Body of pancreas (tissue), 4 donors: ENCODE measurements at regions not wholly inside any gene's neighbourhood (a gene's known extent, or its start where the extent isn't known, plus 50 kb on each side); places are given as distances from the start of the nearest gene placed in this dataset.

Experiments
- ATAC-seq: fragments of 150-250 bp; one replicate; pipeline ENCODE4 v1.9.1; 2016
- DNase-seq, 4 donors: peaks; one replicate each; pipeline ENCODE4 v3.0.0-alpha.2; 2019
- H3K27ac ChIP-seq, 4 donors: fragments of 200-600 bp; sonication (generic); 1 replicate in 3 of 4; 2 replicates in 1 of 4; pipeline versions ENCODE4 v1.5.1 to v1.6.1; 2016 to 2019; ENCODE audit warnings: mild to moderate bottlenecking in 1 of 4, mixed read lengths in 1 of 4, moderate library complexity in 1 of 4
- H3K27me3 ChIP-seq, 2 donors: fragments of 200-600 bp; sonication (generic); one replicate each; pipeline ENCODE4 v1.6.0; 2016; ENCODE audit warnings: mild to moderate bottlenecking in 1 of 2
- H3K36me3 ChIP-seq, 2 donors: fragments of 200-600 bp; sonication (generic); replicated peaks in 1 of 2; 2 replicates each; pipeline ENCODE4 v1.5.1; 2016; ENCODE audit warnings: low read depth in 2 of 2; ENCODE audit not compliant: insufficient read depth in 1 of 2
- H3K4me1 ChIP-seq: fragments of 200-600 bp; sonication (generic); one replicate; pipeline ENCODE4 v1.6.0; 2016
- H3K4me3 ChIP-seq, 2 donors: fragments of 200-600 bp; sonication (generic); 1 replicate in 1 of 2; 2 replicates in 1 of 2; pipeline ENCODE4 v1.5.1; 2016 to 2019
- H3K9me3 ChIP-seq, 3 donors: fragments of 200-600 bp; sonication (generic); 1 replicate in 2 of 3; 2 replicates in 1 of 3; pipeline ENCODE4 v1.5.1; 2016
- CTCF ChIP-seq, 7 experiments: fragments of 450-650 bp in 4 of 7; fragments of 200-600 bp in 3 of 7; sonication (generic) in 3 of 7; IDR thresholded peaks; one replicate each; pipeline ENCODE4 v1.5.1; 2016 to 2019; ENCODE audit warnings: antibody characterized with exemption in 7 of 7
- POLR2A ChIP-seq, 3 donors: fragments of 450-650 bp; IDR thresholded peaks; one replicate each; pipeline ENCODE4 v1.6.1; 2016; ENCODE audit warnings: antibody characterized with exemption in 3 of 3, mild to moderate bottlenecking in 2 of 3
- WGBS, 2 donors: methylation state at CpG; one replicate each; pipeline ENCODE4 v1.1.5; 2017; 5-methylcytosine and 5-hydroxymethylcytosine counted together
- intact Hi-C: fragments of 100-400 bp; cut with DNase I; formaldehyde crosslinking; loops from one replicate; pipeline ENCODE4 v1.15.1; 2023

DNA sequence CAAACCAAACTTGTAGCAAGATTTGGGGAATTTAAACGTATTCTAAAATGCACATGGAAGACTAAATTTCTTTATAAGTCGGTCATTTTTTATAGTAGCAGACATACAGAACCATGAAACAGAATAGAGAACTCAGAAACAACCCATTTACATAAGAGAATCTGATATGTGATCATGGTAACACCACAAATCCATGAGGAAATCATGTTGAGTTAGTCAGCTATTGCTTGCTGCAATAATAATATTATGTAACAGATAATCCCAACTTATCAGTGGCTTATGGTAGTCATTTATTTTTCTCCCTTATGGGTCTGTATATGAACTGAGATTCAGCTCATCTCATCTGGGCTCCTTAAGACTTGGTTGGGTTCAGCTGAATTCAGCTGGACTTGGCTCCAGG lies 103.4 kb upstream of the SERTAD2 start:
- DNase-seq (no peak), ATAC-seq (no peak)
- no peaks in the 10 kb centered on the region for H3K9me3 ChIP-seq
- 72 to 81% methylated on average over 2 of the region's 2 CpGs for WGBS, 2 donors
- H3K4me3 ChIP-seq = no peak overlapping the region
- no peak for TF ChIP-seq CTCF (IDR thresholded peaks at IDR 0.05)
- no peak for TF ChIP-seq POLR2A (IDR thresholded peaks at IDR 0.05)
- no peaks in the 10 kb centered on the region for H3K36me3 ChIP-seq
- no peaks in the 10 kb centered on the region for H3K27me3 ChIP-seq
- H3K27ac ChIP-seq = no peak overlapping the region
- intact Hi-C loops = loop anchor here (10.0 kb wide), 1 partner anchor 102 kb away; the partner anchor contains the start of gene SERTAD2
- peaks cover 2% of the 10 kb centered on the region for H3K4me1 ChIP-seq

- Histone ChIP-seq H3K36me3 (no peaks in the 10 kb centered on the region), H3K4me1 (no peaks in the 10 kb centered on the region), H3K27me3 (no peaks in the 10 kb centered on the region), H3K9me3 (no peaks in the 10 kb centered on the region), H3K4me3 (no peak overlapping the region), H3K27ac (no peak overlapping the region)
- TF ChIP-seq CTCF (IDR thresholded peaks at IDR 0.05) = no peak
- TF ChIP-seq POLR2A (IDR thresholded peaks at IDR 0.05) = no peak
- intact Hi-C loops = no loop called here
- no peak for DNase-seq
- no peak for ATAC-seq
- WGBS, 2 donors = 93 to 96% methylated on average over 5 of the region's 5 CpGs
Measured at GRCh38 chr2:64760128-64760527, 106.4 kb upstream of the SERTAD2 start.

- DNase-seq (no peak), ATAC-seq (no peak)
- Histone ChIP-seq H3K36me3 (no peaks in the 10 kb centered on the region), H3K4me3 (no peak overlapping the region), H3K9me3 (no peaks in the 10 kb centered on the region), H3K27ac (no peak overlapping the region), H3K27me3 (no peaks in the 10 kb centered on the region), H3K4me1 (no peaks in the 10 kb centered on the region)
- WGBS, 2 donors = 70 to 89% methylated on average over 4 of the region's 4 CpGs
- no peak for TF ChIP-seq POLR2A (IDR thresholded peaks at IDR 0.05)
- intact Hi-C loops = no loop called here
Measured at GRCh38 chr2:64762301-64762997, 108.7 kb upstream of the SERTAD2 start.

- H3K27me3 ChIP-seq = no peaks in the 10 kb centered on the region
- ATAC-seq = no peak
- 43 to 51% methylated on average over 1 of the region's 1 CpG for whole genome bisulfite sequencing, 2 donors
- no peaks in the 10 kb centered on the region for H3K9me3 ChIP-seq
- DNase-seq = no peak
- peaks cover under 1% of the 10 kb centered on the region for H3K4me1 ChIP-seq
- intact Hi-C loops = no loop called here
- H3K27ac ChIP-seq = no peak overlapping the region
- H3K4me3 ChIP-seq = no peak overlapping the region
- H3K36me3 ChIP-seq = no peaks in the 10 kb centered on the region
- TF ChIP-seq POLR2A (IDR thresholded peaks at IDR 0.05) (no peak), CTCF (IDR thresholded peaks at IDR 0.05) (no peak)
Measured at GRCh38 chr2:64763126-64763525, 109.4 kb upstream of the SERTAD2 start.

DNA sequence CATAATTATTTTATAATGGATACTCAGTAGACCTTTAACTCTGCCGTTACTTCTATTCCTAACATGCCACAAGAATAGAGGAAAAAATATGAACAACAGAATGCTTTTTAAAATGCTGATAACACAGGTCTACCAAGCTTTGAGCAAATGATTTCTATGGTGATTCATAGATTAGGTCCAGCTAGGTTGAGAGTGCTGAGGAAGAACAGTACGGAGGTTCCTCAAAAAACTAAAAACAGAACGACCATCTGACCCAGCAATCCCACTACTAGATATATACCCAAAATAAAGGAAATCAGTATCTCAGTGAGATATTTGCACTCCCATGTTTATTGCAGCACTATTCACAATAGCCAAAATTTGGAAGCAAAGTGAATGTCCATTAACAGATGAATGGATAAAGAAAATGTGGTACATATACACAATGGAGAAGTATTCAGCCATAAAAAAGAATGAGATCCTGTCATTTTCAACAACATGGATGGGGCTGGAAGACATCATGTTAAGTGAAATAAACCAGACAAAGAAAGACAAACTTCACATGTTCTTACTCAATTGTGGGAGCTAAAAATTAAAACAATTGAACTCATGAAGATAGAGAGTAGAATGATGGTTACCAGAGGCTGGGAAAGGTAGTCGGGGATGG lies 111.6 kb upstream of the SERTAD2 start:
- intact Hi-C loops = no loop called here
- Histone ChIP-seq H3K27me3 (no peaks in the 10 kb centered on the region), H3K4me3 (no peak overlapping the region), H3K9me3 (no peaks in the 10 kb centered on the region), H3K4me1 (peaks cover 14% of the 10 kb centered on the region), H3K36me3 (no peaks in the 10 kb centered on the region), H3K27ac (peak overlapping the region in 3 of 4 donors; percentile 0 to 48 (median 43))
- WGBS, 2 donors = 58 to 73% methylated on average over 4 of the region's 4 CpGs
- no peak for ATAC-seq
- DNase-seq = no peak
- TF ChIP-seq POLR2A (IDR thresholded peaks at IDR 0.05) = no peak
- TF ChIP-seq CTCF (IDR thresholded peaks at IDR 0.05) = no peak
